HG03025 (cell line): ENCODE measurements at regions not wholly inside any gene's neighbourhood (a gene's known extent, or its start where the extent isn't known, plus 50 kb on each side); places are given as distances from the start of the nearest gene placed in this dataset.

ENCODE experiments used
- ATAC-seq: cut with Tn5 transposase; IDR thresholded peaks from one replicate; pipeline ENCODE4 v1.9.1; 2021; ENCODE audit warnings: mild to moderate bottlenecking, moderate library complexity; ENCODE audit not compliant: unreplicated experiment, low FRiP score

- no peak for ATAC-seq
These were observed 373.7 kb downstream of the ARL4A start for GRCh38 chr7:13061115-13061514.

GRCh38 chr7:13062631-13063030 lies 375.2 kb downstream of the ARL4A start:
- no peak for ATAC-seq

- ATAC-seq, result no peak
These were observed 379.6 kb downstream of the ARL4A start for GRCh38 chr7:13067036-13067435.

GRCh38 chr7:13068032-13068431 lies 380.6 kb downstream of the ARL4A start:
- ATAC-seq, result no peak

- no peak for ATAC-seq
These were observed 382.4 kb downstream of the ARL4A start for GRCh38 chr7:13069841-13070240.

- no peak for ATAC-seq
These were observed 384.6 kb downstream of the ARL4A start for GRCh38 chr7:13072014-13072413.

- ATAC-seq, result no peak
These were observed 390.0 kb downstream of the ARL4A start for GRCh38 chr7:13077466-13077865.

GRCh38 chr7:13078105-13078504 lies 390.7 kb downstream of the ARL4A start:
- ATAC-seq, result no peak

GRCh38 chr7:13090959-13091358 lies 403.5 kb downstream of the ARL4A start:
- ATAC-seq, result no peak

GRCh38 chr7:13091974-13092707 lies 404.7 kb downstream of the ARL4A start:
- ATAC-seq, result no peak

- no peak for ATAC-seq
These were observed 405.2 kb downstream of the ARL4A start for GRCh38 chr7:13092708-13093005.

GRCh38 chr7:13093160-13093559 lies 405.7 kb downstream of the ARL4A start:
- ATAC-seq, result no peak

GRCh38 chr7:13097499-13097898 lies 410.1 kb downstream of the ARL4A start:
- no peak for ATAC-seq

GRCh38 chr7:13098161-13098560 lies 410.7 kb downstream of the ARL4A start:
- no peak for ATAC-seq

GRCh38 chr7:13099154-13099795 lies 411.8 kb downstream of the ARL4A start:
- ATAC-seq, result peak; percentile 66

GRCh38 chr7:13104128-13104527 lies 416.7 kb downstream of the ARL4A start:
- ATAC-seq, result no peak

GRCh38 chr7:13105209-13105608 lies 417.8 kb downstream of the ARL4A start:
- no peak for ATAC-seq

GRCh38 chr7:13106513-13106912 lies 419.1 kb downstream of the ARL4A start:
- no peak for ATAC-seq

GRCh38 chr7:13107291-13107690 lies 419.9 kb downstream of the ARL4A start:
- no peak for ATAC-seq

- ATAC-seq, result no peak
These were observed 420.6 kb downstream of the ARL4A start for GRCh38 chr7:13108061-13108460.

- no peak for ATAC-seq
These were observed 421.8 kb downstream of the ARL4A start for GRCh38 chr7:13109201-13109600.

- no peak for ATAC-seq
These were observed 422.7 kb downstream of the ARL4A start for GRCh38 chr7:13110107-13110506.
